Esophagus squamous epithelium (tissue), 5 donors: ENCODE measurements at regions not wholly inside any gene's neighbourhood (a gene's known extent, or its start where the extent isn't known, plus 50 kb on each side); places are given as distances from the start of the nearest gene placed in this dataset.

Experiments
- DNase-seq: peaks from one replicate; lab custom pipeline; 2025; lab: John Stamatoyannopoulos, UW
- H3K27ac ChIP-seq, 4 donors: fragments of 200-600 bp; sonication (generic); one replicate each; pipeline ENCODE4 v1.5.1; 2016 to 2019; ENCODE audit warnings: mild to moderate bottlenecking in 1 of 4
- H3K27me3 ChIP-seq, 4 donors: fragments of 200-600 bp; sonication (generic); 1 replicate in 3 of 4; 2 replicates in 1 of 4; pipeline versions ENCODE4 v1.5.1 to v1.6.0; 2017 to 2021; ENCODE audit warnings: antibody characterized with exemption in 1 of 4
- H3K36me3 ChIP-seq, 3 donors: fragments of 200-600 bp; sonication (generic); one replicate each; pipeline ENCODE4 v1.5.1; 2016 to 2019
- H3K4me1 ChIP-seq, 3 donors: fragments of 200-600 bp; sonication (generic); one replicate each; pipeline ENCODE4 v1.5.1; 2017 to 2019
- H3K4me3 ChIP-seq, 4 donors: fragments of 200-600 bp; sonication (generic); 1 replicate in 3 of 4; 2 replicates in 1 of 4; pipeline ENCODE4 v1.5.1; 2016 to 2019; ENCODE audit warnings: mild to moderate bottlenecking in 2 of 4, moderate library complexity in 1 of 4
- H3K9me3 ChIP-seq, 3 donors: fragments of 200-600 bp; sonication (generic); one replicate each; pipeline ENCODE4 v1.5.1; 2016 to 2019
- CTCF ChIP-seq, 6 experiments: fragments of 450-650 bp in 4 of 6; fragments of 200-600 bp in 2 of 6; sonication (generic) in 2 of 6; IDR thresholded peaks; one replicate each; pipeline ENCODE4 v1.5.1; 2016 to 2019; ENCODE audit warnings: antibody characterized with exemption in 6 of 6, mild to moderate bottlenecking in 4 of 6, moderate library complexity in 4 of 6
- POLR2A ChIP-seq, 4 donors: fragments of 450-650 bp; IDR thresholded peaks; one replicate each; pipeline ENCODE4 v1.6.1; 2017; ENCODE audit warnings: antibody characterized with exemption in 4 of 4, mild to moderate bottlenecking in 4 of 4, moderate library complexity in 3 of 4
- WGBS, 2 donors: methylation state at CpG; one replicate each; pipeline ENCODE4 v1.1.5; 2018; 5-methylcytosine and 5-hydroxymethylcytosine counted together
- intact Hi-C: fragments of 100-400 bp; cut with DNase I; formaldehyde crosslinking; loops from one replicate; pipeline ENCODE4 v1.15.0; 2022
- small RNA-seq, 4 donors: library from RNA; depleted of rRNA; stranded (forward); fragments of <200 nt; gene quantifications; one replicate each; pipeline ENCODE3, GENCODE V24; 2016
- donor health status: DM: yes; HTN: yes; CAD: no.

GRCh38 chr20:54704032-54704635, 228.7 kb downstream of the DOK5 start:
- no peak overlapping the region for H3K4me3 ChIP-seq
- TF ChIP-seq POLR2A (IDR thresholded peaks at IDR 0.05): no peak
- no peak for TF ChIP-seq CTCF (IDR thresholded peaks at IDR 0.05)
- DNase-seq: no peak
- intact Hi-C loops: no loop called here
- H3K9me3 ChIP-seq: no peaks in the 10 kb centered on the region
- no peaks in the 10 kb centered on the region for H3K27me3 ChIP-seq
- H3K4me1 ChIP-seq: no peaks in the 10 kb centered on the region
- no peak overlapping the region for H3K27ac ChIP-seq
- 81 to 88% methylated on average over 6 of the region's 6 CpGs for WGBS, 2 donors
- H3K36me3 ChIP-seq: no peaks in the 10 kb centered on the region

Small RNA genes in the stretch of these regions (small RNA-seq; reads per million reads assigned to genes)
- 0 reads per million in 4 donors for gene RNU4ATAC7P
